SK-N-SH (cell line): ENCODE measurements at regions not wholly inside any gene's neighbourhood (a gene's known extent, or its start where the extent isn't known, plus 50 kb on each side); places are given as distances from the start of the nearest gene placed in this dataset.
A peak's percentile ranks its signal among the peaks of the same experiment; 100 is the strongest.

Source experiments
- CTCF ChIA-PET: fragments of 300-600, 350-600 bp; formaldehyde crosslinking; extraction: SDS; loops from one replicate; lab custom pipeline; 2021; lab: Yijun Ruan, JAX
- POLR2A ChIA-PET: fragments of 350-600 bp; sonication (Branson Sonifier 250); formaldehyde crosslinking; extraction: SDS; loops from one replicate; lab custom pipeline; 2020; ENCODE audit warnings: antibody characterized with exemption, inconsistent platforms; lab: Yijun Ruan, JAX
- DNase-seq: peaks from one replicate; pipeline ENCODE4 v3.0.0; 2012
- H2AFZ ChIP-seq: fragments of 200-600 bp; sonication (generic); 2 replicates; pipeline ENCODE4 v1.8.1; 2016; ENCODE audit warnings: antibody characterized with exemption, mild to moderate bottlenecking, low read depth
- H3F3A ChIP-seq: fragments of 200-600 bp; sonication (generic); replicated peaks from 2 replicates; pipeline ENCODE3; 2016; ENCODE audit warnings: antibody characterized with exemption, mild to moderate bottlenecking; ENCODE audit not compliant: insufficient read depth
- H3K27ac ChIP-seq, 2 experiments: fragments of 200-500 bp in 1 of 2; fragments of 200-600 bp in 1 of 2; sonication (Bioruptor generic) in 1 of 2; sonication (generic), shearing (Covaris generic) in 1 of 2; 2 replicates each; pipeline versions ENCODE4 v1.5.1 to v1.6.1; 2014 to 2016; ENCODE audit warnings: low read depth in 2 of 2, inconsistent platforms in 1 of 2, low read length in 1 of 2, mild to moderate bottlenecking in 1 of 2, mixed read lengths in 1 of 2
- H3K27me3 ChIP-seq: fragments of 200-600 bp; sonication (generic), shearing (Covaris generic); 2 replicates; pipeline ENCODE4 v1.6.1; 2016; ENCODE audit warnings: mixed run types; ENCODE audit not compliant: insufficient read depth
- H3K36me3 ChIP-seq, 2 experiments: fragments of 200-500 bp in 1 of 2; fragments of 200-600 bp in 1 of 2; sonication (Bioruptor generic) in 1 of 2; sonication (generic) in 1 of 2; replicated peaks in 1 of 2; 2 replicates each; pipeline versions ENCODE3 to v1.5.1; 2014 to 2016; ENCODE audit warnings: low read length in 1 of 2, mild to moderate bottlenecking in 1 of 2; ENCODE audit not compliant: insufficient read depth in 2 of 2, control insufficient read depth in 1 of 2
- H3K4me1 ChIP-seq, 2 experiments: fragments of 200-500 bp in 1 of 2; fragments of 200-600 bp in 1 of 2; sonication (Bioruptor generic) in 1 of 2; sonication (generic), shearing (Covaris generic) in 1 of 2; 2 replicates each; pipeline versions ENCODE4 v1.5.1 to v1.6.1; 2014 to 2016; ENCODE audit warnings: low read depth in 1 of 2, low read length in 1 of 2, mixed run types in 1 of 2; ENCODE audit not compliant: insufficient read depth in 2 of 2, control insufficient read depth in 1 of 2
- H3K4me2 ChIP-seq: fragments of 200-600 bp; sonication (generic), shearing (Covaris generic); 2 replicates; pipeline ENCODE4 v1.6.1; 2017; ENCODE audit warnings: mixed run types
- H3K4me3 ChIP-seq, 2 experiments: fragments of 200-500 bp in 1 of 2; fragments of 200-600 bp in 1 of 2; sonication (Bioruptor generic) in 1 of 2; sonication (generic), shearing (Covaris generic) in 1 of 2; 2 replicates each; pipeline versions ENCODE4 v1.5.1 to v1.8.1; 2014 to 2016; ENCODE audit warnings: low read depth in 2 of 2, inconsistent platforms in 1 of 2, low read length in 1 of 2, mild to moderate bottlenecking in 1 of 2, mixed read lengths in 1 of 2, moderate library complexity in 1 of 2
- H3K79me2 ChIP-seq: fragments of 200-600 bp; sonication (generic); 2 replicates; pipeline ENCODE4 v1.8.1; 2017; ENCODE audit warnings: mild to moderate bottlenecking; ENCODE audit not compliant: insufficient read depth
- H3K9ac ChIP-seq: fragments of 200-600 bp; sonication (generic); 2 replicates; pipeline ENCODE4 v1.6.1; 2017; ENCODE audit warnings: mixed run types
- H3K9me2 ChIP-seq: fragments of 200-600 bp; sonication (generic); 2 replicates; pipeline ENCODE4 v1.6.1; 2017; ENCODE audit warnings: mixed run types
- H3K9me3 ChIP-seq: fragments of 200-600 bp; sonication (generic); 2 replicates; pipeline ENCODE4 v1.6.1; 2017; ENCODE audit warnings: mixed run types, mild to moderate bottlenecking, moderate library complexity
- H4K20me1 ChIP-seq: fragments of 200-600 bp; sonication (generic); 2 replicates; pipeline ENCODE4 v1.6.1; 2017; ENCODE audit warnings: mild to moderate bottlenecking, mixed run types; ENCODE audit not compliant: insufficient read depth
- ELF1 ChIP-seq: IDR thresholded peaks from 2 replicates; pipeline ENCODE4 v1.4.0; 2012
- EP300 ChIP-seq, 2 experiments: IDR thresholded peaks; 2 replicates each; pipeline versions ENCODE4 v1.4.0 to v1.6.1; 2012; ENCODE audit warnings: borderline replicate concordance in 1 of 2, low read depth in 1 of 2, low read length in 1 of 2
- EZH2phosphoT487 ChIP-seq: fragments of 200-600 bp; sonication (generic); IDR thresholded peaks from 2 replicates; pipeline ENCODE4 v1.6.1; 2017; ENCODE audit warnings: low read depth, mixed run types, mild to moderate bottlenecking, antibody characterized with exemption, moderate library complexity, borderline replicate concordance
- FOSL2 ChIP-seq: IDR thresholded peaks from 2 replicates; pipeline ENCODE4 v1.4.0; 2012; ENCODE audit warnings: low read depth, mild to moderate bottlenecking, moderate library complexity, borderline replicate concordance
- GATA2 ChIP-seq: sonication (generic); formaldehyde crosslinking; IDR thresholded peaks from 2 replicates; pipeline ENCODE4 v1.5.0; 2020; ENCODE audit warnings: mild to moderate bottlenecking, missing genetic modification reagents
- JUND ChIP-seq: IDR thresholded peaks from 2 replicates; pipeline ENCODE4 v1.4.0; 2012
- MEF2A ChIP-seq: IDR thresholded peaks from 2 replicates; pipeline ENCODE4 v1.4.0; 2012; ENCODE audit warnings: low read depth, borderline replicate concordance
- NFIC ChIP-seq: IDR thresholded peaks from 2 replicates; pipeline ENCODE4 v1.4.0; 2012; ENCODE audit warnings: borderline replicate concordance
- POLR2AphosphoS5 ChIP-seq: IDR thresholded peaks from 2 replicates; pipeline ENCODE4 v1.6.1; 2012; ENCODE audit warnings: low read depth, low read length
- RAD21 ChIP-seq: IDR thresholded peaks from 2 replicates; pipeline ENCODE4 v1.6.1; 2012; ENCODE audit warnings: mild to moderate bottlenecking, low read length
- REST ChIP-seq: IDR thresholded peaks from 2 replicates; pipeline ENCODE4 v1.6.1; 2012; ENCODE audit warnings: mild to moderate bottlenecking, low read depth, low read length, moderate library complexity
- RFX5 ChIP-seq: IDR thresholded peaks from 2 replicates; pipeline ENCODE4 v1.6.1; 2012; ENCODE audit warnings: mild to moderate bottlenecking, improper control_type of control experiment, low read length
- RXRA ChIP-seq: IDR thresholded peaks from 2 replicates; pipeline ENCODE4 v1.4.0; 2012; ENCODE audit warnings: low read depth, mild to moderate bottlenecking, borderline replicate concordance
- SIN3A ChIP-seq: IDR thresholded peaks from 2 replicates; pipeline ENCODE4 v1.6.1; 2012; ENCODE audit warnings: low read depth, mild to moderate bottlenecking, low read length, moderate library complexity, borderline replicate concordance
- TCF12 ChIP-seq: IDR thresholded peaks from 2 replicates; pipeline ENCODE4 v1.4.0; 2012
- TEAD4 ChIP-seq: IDR thresholded peaks from 2 replicates; pipeline ENCODE4 v1.4.0; 2012; ENCODE audit warnings: mild to moderate bottlenecking, borderline replicate concordance; ENCODE audit not compliant: insufficient read depth
- YY1 ChIP-seq: IDR thresholded peaks from 2 replicates; pipeline ENCODE4 v1.4.0; 2012; ENCODE audit warnings: low read depth, mild to moderate bottlenecking
- WGBS: methylation state at CpG from one replicate; pipeline ENCODE4 v1.1.6; 2017; ENCODE audit warnings: low lambda C conversion rate; 5-methylcytosine and 5-hydroxymethylcytosine counted together
- TF ChIP-seq, protein P1 (sequence below): IDR thresholded peaks from 2 replicates; pipeline ENCODE4 v1.4.0; 2012; ENCODE audit warnings: low read depth
- TF ChIP-seq, protein P2 (sequence below): IDR thresholded peaks from 2 replicates; pipeline ENCODE4; 2012
- TF ChIP-seq, protein P3 (sequence below): fragments of 200-600 bp; sonication (generic); IDR thresholded peaks from 2 replicates; pipeline ENCODE4 v1.6.1; 2017; ENCODE audit warnings: antibody characterized with exemption, mild to moderate bottlenecking, moderate library complexity

- Histone ChIP-seq H3K27me3 (no peaks in the 10 kb centered on the region), H3F3A (no peaks in the 10 kb centered on the region), H3K9me3 (no peaks in the 10 kb centered on the region), H3K79me2 (no peaks in the 10 kb centered on the region), H3K36me3 (no peaks in the 10 kb centered on the region), H3K27ac (no peak overlapping the region), H3K9me2 (no peaks in the 10 kb centered on the region), H3K4me3 (no peak overlapping the region), H2AFZ (no peak overlapping the region), H3K9ac (no peak overlapping the region), H3K4me1 (peaks cover 0 to 5% of the 10 kb centered on the region in 2 experiments; a peak in 2 of 4 replicates), H4K20me1 (no peaks in the 10 kb centered on the region), H3K4me2 (no peak overlapping the region)
- 86% methylated on average over 2 of the region's 2 CpGs for WGBS
- CTCF ChIA-PET: no interaction called here
- no peak for TF ChIP-seq RFX5
- TF ChIP-seq MEF2A: no peak
- no peak for TF ChIP-seq SIN3A
- TF ChIP-seq, protein P1, sequence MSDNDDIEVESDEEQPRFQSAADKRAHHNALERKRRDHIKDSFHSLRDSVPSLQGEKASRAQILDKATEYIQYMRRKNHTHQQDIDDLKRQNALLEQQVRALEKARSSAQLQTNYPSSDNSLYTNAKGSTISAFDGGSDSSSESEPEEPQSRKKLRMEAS: no peak
- TF ChIP-seq POLR2AphosphoS5: no peak
- no peak for TF ChIP-seq YY1
- no peak for DNase-seq
- POLR2A ChIA-PET: no interaction called here
Observed at GRCh38 chr5:125715216-125715615, 708.0 kb upstream of the GRAMD2B start.

DNA sequence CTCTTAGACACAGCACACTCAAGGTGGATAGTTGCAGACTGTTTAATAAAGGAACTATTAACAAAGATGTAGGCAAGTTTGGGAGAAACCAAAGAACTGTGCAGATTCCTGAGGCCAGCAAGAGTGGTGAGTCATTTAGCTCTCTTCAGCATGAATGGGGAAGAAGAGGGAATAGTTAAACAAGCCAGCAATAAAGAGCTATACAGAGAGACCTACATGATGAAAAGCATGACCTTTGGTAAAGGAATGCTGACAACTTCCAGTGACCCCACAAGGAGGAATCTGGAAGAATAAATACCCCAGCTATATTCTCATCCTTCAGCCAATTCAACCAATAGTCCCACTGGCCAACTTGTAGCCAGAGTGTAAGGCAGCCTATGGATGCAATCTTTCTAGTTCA lies 706.0 kb upstream of the GRAMD2B start:
- DNase-seq: no peak
- peak overlapping the region in 1 of 2 experiments; percentile 14; a peak in 1 of 4 replicates for H3K27ac ChIP-seq
- H3K4me2 ChIP-seq: no peak overlapping the region
- no peaks in the 10 kb centered on the region for H3K79me2 ChIP-seq
- TF ChIP-seq POLR2AphosphoS5: no peak
- TF ChIP-seq REST: no peak
- TF ChIP-seq GATA2: no peak
- peak; percentile 59 for TF ChIP-seq JUND
- peak; percentile 31; the same call in 1 of the 2 replicates for TF ChIP-seq ELF1
- TF ChIP-seq TCF12: peak; percentile 83
- TF ChIP-seq NFIC: peak; percentile 34; the same call in 1 of the 2 replicates
- no peak for TF ChIP-seq RAD21
- TF ChIP-seq EZH2phosphoT487: no peak
- peak in 1 of 2 experiments; percentile 65; a peak in 2 of 4 replicates for TF ChIP-seq EP300 (IDR thresholded peaks at IDR 0.05; ENCODE audit: borderline replicate concordance in 1 of 2, low read depth in 1 of 2, low read length in 1 of 2)
- peak; percentile 74; the same call in 1 of the 2 replicates for TF ChIP-seq RXRA
- TF ChIP-seq, protein P2, sequence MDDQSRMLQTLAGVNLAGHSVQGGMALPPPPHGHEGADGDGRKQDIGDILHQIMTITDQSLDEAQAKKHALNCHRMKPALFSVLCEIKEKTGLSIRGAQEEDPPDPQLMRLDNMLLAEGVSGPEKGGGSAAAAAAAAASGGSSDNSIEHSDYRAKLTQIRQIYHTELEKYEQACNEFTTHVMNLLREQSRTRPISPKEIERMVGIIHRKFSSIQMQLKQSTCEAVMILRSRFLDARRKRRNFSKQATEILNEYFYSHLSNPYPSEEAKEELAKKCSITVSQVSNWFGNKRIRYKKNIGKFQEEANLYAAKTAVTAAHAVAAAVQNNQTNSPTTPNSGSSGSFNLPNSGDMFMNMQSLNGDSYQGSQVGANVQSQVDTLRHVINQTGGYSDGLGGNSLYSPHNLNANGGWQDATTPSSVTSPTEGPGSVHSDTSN: peak; percentile 65
- TF ChIP-seq RFX5: no peak
- peak; percentile 79 for TF ChIP-seq FOSL2
- peak; percentile 68; the same call in 1 of the 2 replicates for TF ChIP-seq TEAD4
- TF ChIP-seq, protein P3, sequence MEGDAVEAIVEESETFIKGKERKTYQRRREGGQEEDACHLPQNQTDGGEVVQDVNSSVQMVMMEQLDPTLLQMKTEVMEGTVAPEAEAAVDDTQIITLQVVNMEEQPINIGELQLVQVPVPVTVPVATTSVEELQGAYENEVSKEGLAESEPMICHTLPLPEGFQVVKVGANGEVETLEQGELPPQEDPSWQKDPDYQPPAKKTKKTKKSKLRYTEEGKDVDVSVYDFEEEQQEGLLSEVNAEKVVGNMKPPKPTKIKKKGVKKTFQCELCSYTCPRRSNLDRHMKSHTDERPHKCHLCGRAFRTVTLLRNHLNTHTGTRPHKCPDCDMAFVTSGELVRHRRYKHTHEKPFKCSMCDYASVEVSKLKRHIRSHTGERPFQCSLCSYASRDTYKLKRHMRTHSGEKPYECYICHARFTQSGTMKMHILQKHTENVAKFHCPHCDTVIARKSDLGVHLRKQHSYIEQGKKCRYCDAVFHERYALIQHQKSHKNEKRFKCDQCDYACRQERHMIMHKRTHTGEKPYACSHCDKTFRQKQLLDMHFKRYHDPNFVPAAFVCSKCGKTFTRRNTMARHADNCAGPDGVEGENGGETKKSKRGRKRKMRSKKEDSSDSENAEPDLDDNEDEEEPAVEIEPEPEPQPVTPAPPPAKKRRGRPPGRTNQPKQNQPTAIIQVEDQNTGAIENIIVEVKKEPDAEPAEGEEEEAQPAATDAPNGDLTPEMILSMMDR: no peak
- no peaks in the 10 kb centered on the region for H3F3A ChIP-seq
- no peak overlapping the region for H3K9ac ChIP-seq
- H3K9me3 ChIP-seq: no peaks in the 10 kb centered on the region
- ChIA-PET POLR2A (no interaction called here), CTCF (no interaction called here)
- no peaks in the 10 kb centered on the region for H3K9me2 ChIP-seq
- no peaks in the 10 kb centered on the region for H3K36me3 ChIP-seq
- H4K20me1 ChIP-seq: no peaks in the 10 kb centered on the region
- peaks cover 0 to 12% of the 10 kb centered on the region in 2 experiments; a peak in 2 of 4 replicates for H3K4me1 ChIP-seq
- no peak overlapping the region for H3K4me3 ChIP-seq
- no peaks in the 10 kb centered on the region for H3K27me3 ChIP-seq
- H2AFZ ChIP-seq: no peak overlapping the region
